ENCODE measurements at regions not wholly inside any gene's neighbourhood (a gene's known extent, or its start where the extent isn't known, plus 50 kb on each side); places are given as distances from the start of the nearest gene placed in this dataset.

DNA sequence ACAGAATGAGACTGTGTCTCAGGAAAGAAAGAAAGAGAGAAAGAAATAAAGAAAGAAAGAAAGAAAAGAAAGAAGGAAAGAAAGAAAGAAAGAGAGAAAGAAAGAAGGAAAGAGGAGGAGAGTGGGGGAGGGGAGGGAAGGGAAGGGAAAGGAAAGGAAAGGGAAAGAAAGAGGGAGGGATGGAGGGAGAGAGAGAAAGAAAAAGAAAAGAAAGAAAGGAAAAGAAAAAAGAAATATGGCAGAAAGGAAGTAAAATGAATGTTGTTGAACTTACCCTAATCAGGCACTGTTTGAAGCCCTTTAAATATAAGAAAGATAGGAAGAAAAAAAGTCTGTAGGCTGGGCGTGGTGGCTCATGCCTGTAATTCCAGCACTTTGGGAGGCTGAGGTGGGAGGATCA is 276.1 kb downstream of the INSC start:
- DNase-seq, result no peak

DNA sequence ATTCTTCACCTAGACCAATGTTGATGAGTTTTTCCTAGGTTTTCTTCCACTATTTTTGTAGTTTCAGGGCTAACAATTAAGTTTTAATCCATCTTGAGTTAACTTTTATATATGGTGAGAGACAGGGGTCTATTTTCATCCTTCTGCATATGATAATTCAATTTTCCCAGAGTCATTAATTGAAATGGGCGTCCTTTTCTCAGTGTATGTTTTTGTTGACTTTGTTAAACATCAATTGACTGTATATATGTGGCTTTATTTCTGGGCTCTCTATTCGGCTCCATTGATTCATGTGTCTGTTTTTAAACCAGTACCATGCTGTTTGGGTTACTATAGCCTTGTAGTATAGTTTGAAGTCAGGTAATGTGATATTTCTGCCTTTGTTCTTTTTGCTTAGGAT is 282.1 kb downstream of the INSC start:
- DNase-seq, result no peak

DNA sequence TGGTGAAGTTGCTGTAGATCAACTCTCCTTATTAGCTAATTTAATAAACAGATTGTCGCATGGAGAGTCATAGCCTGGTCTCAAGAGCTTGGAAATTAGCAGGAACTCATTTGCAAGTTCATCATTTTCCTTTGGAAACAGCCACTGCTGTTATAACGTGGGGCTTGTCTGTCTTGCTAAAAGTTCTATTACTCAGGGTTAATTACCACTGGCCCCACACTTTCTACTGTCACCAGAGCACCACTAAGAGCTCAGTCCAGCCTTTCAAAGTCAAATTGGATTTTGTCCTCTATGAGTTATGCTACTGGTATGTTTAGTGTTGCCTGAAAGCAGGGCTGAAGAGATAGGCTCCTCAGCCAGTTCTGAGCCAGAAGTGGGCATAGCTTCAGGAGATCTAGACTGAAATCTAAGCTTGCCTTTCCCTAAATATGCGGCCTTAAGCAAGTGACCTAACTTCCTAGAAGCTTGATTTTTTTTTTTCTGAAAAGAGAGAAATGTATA is 292.2 kb downstream of the INSC start:
- DNase-seq, result no peak

- no peak for DNase-seq
Observed at GRCh38 chr11:15412054-15412453, 297.3 kb downstream of the INSC start.

- no peak for DNase-seq
Observed at GRCh38 chr11:15418921-15419320, 304.2 kb downstream of the INSC start.

DNA sequence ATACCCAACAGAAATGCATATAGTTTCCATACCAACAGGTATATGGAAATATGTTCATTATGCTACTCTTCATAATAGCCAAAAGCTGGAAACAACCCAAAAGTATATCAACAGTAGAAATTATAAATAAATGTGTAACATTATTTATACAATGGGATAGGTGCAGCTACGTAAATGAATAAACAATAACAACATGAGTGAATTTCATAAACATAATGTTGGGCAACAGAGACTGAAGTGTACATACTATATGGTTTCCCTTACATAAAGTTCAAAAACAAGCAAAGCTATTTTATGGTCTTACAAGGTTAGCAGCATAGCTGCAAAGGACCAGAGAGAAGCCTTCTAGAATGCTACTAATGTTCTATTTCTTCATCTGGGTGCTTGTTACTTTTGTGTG is 305.0 kb downstream of the INSC start:
- DNase-seq, result no peak

GRCh38 chr11:15430381-15430780 is 315.7 kb downstream of the INSC start:
- no peak for DNase-seq

DNA sequence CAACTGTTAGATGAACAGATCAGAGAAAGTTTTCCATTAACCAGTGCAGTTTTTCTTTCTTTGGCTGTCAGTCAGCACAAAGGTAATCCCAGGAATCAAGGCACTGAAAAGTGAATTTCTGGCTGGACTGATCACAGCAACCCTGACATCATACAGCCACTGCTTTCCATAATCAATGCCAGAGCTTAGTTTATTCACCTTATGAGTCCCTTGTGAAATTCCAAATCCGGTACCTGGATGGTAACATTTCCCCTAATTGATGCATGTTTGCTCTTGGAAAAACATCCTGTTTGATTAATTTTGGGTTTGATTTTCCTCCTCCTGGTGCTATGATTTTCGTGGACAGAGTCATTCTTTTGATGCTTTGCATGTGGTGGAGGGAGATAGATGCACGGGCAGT is 319.8 kb downstream of the INSC start:
- DNase-seq, result no peak

DNA sequence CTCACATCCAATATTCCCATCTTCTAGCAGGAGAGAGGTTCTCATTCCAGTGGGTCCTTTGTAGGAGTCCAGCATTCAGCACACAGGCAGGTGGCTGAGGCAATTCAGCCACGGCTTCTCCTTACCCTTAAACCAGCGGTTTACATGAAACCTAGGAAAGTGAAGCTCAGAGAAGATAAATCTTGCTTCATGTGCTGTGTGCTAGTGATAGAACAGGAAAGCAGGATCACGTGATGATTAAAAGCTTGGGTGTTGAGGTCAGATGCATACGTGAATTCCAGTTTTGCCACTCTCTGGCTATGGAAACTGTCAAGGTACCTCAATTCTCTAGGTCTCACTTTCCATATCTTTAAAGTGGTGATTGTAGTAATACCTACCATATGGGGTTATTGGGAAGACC is 331.6 kb downstream of the INSC start:
- no peak for DNase-seq

GRCh38 chr11:15446929-15447328 is 332.2 kb downstream of the INSC start:
- DNase-seq, result no peak

DNA sequence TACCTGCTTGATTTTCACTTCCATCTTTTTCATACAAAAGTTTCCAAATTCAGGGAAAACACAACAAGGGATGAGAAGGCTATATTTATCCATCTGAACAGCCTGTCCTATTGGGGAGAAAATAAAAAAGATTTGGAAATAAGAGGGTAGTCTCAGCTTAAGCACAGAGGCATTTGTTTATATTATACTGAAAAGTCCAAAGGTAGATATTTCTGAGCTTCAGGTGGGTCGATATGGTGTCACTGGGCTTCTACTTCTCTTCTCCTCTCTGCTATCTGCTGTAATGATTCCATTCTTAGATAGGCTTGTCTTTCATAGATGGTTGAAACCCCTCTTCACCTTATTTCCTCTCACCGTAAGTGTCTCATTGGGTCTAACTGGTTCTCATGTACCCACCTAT is 337.0 kb downstream of the INSC start:
- no peak for DNase-seq

GRCh38 chr11:15453211-15453765 is 338.6 kb downstream of the INSC start:
- no peak for DNase-seq

GRCh38 chr11:15468466-15468865 is 353.7 kb downstream of the INSC start:
- no peak for DNase-seq

DNA sequence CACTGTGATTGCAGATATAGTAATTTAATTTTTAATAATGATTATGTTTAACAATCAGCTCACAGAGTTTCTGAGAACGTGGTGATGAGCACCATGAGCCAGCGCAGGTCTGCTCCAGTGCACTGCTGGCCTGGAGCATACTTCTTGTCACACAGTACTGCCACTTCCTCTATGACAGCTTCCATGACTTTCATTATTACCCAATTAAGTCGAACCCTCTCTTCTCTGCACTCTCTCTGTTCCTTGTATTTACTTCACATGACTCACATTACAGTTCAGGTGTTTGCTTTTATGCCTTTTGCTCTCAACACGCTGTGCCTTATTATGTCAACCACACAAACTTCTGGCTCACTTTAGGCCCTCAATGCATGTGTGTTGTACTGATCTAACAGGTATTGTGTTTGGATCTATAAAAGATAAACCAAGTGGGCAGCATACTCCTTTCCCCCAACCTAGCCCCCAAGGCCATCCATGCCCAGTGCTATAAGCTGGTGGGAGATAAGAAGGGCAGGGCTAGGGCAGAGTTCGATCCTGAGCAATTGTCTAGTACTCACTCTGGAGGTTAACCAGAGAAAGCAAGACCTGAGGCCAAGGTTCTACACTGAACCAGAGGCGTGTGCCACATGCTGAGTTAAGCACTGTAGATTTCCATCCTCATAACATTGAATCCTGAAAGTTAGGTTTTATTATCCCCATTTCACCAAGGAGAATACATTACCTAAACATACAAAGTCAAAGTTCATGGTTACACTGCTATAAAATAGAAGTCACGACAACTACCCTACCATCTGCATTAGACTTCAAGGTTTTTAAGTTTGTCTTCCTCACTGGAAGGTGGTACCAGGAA is 356.5 kb downstream of the INSC start:
- DNase-seq, result no peak

GRCh38 chr11:15471895-15472799 is 357.4 kb downstream of the INSC start:
- DNase-seq, result no peak

DNA sequence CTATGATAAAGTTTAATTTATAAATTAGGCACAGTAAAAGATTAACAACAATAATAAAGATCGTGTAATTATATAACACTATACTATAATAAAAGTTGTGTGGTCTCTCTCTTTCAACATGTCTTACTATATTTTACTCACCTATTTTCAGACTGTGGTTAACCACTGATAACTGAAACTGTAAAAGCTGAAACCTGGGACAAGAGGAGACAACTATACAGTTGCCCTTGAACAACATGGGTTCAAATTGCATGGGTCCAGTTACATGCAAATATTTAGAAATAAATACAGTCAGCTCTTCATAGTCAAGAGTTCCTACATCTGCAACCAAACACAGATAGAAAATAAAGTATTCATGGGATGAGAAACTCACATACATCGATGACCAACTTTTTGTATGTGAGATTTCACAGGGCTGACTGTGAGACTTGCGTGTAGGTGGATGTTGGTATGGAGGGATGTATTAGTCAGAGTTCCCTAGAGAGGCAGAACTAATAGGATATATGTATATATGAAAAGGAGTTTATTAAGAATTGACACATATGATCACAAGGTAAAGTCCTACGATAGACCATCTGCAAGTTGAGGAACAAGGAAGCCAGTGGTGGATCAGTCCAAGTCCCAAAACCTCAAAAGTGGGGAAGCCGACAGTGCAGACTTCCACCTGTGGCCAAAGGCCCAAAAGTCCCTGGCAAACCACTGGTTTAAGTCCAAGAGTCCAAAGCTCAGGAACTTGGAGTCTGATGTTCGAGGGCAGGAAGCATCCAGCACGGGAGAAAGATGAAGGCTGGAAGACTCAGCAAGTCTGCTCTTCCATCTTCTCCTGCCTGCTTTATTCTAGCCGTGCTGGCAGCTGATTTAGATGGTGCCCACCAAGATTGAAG is 359.5 kb downstream of the INSC start:
- no peak for DNase-seq

DNA sequence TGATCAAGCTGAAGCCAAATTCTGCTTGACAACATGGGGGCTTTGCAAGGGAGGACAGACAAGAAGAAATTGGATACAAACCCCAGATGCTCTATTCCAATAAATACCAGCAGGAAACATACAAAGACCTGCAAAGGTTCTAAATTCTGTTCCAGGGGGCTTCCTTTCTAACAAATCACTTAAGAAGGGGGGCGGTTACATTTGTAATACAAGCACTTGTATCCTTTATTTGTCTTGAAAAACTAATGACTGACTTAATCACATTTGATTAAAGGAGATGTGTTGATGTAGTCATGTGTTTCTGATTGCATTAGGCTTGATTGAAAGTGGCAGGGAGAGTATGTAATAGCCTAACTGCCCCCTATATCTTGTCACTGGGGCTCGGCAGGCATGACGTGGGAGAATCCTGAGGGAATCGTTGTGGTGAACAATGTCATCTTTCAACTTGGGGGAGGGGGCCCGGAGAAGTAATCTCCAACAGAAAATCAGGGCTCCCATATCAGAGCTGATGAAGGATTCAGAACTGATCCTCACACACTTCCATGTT is 361.7 kb downstream of the INSC start:
- DNase-seq, result no peak

GRCh38 chr11:15481871-15482270 is 367.1 kb downstream of the INSC start:
- no peak for DNase-seq

DNA sequence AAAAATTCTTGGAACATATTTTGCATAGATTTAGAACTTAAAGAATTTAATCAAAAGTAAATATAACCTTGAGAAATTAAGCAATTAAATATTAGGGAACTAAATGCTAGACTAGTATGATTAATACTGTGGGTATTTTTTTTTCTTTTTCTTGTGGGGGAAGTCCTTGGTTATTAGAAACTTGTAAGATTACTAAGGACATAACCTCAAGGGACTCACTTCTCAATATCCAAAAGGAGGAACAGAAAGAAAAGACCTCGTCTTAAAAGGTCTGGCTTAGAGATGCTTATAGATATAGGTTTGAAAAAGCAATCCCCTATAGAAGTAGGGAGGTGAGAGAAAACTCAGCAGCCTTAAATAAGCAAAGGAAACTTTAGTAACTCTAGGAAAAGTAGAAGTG is 368.5 kb downstream of the INSC start:
- no peak for DNase-seq

DNA sequence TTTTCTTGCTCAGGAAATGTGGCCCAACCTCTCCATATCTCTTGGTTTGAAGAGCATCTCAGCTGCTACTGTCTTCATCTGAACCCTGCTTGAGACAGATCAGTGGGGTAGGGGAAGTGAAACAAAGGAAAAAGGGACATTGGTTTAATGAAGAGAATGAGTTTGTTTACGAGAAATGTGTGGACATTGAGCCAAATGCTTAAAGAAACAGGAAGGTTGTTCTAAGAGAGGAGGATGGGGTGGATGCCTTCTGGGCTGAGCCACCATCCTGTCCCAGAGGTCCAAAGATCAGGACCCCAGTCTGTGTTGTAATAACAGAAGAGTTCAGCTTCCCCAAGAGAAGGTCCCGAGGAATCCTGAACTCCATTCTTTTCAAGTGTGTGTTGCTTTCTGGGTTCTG is 369.7 kb downstream of the INSC start:
- DNase-seq, result no peak

DNA sequence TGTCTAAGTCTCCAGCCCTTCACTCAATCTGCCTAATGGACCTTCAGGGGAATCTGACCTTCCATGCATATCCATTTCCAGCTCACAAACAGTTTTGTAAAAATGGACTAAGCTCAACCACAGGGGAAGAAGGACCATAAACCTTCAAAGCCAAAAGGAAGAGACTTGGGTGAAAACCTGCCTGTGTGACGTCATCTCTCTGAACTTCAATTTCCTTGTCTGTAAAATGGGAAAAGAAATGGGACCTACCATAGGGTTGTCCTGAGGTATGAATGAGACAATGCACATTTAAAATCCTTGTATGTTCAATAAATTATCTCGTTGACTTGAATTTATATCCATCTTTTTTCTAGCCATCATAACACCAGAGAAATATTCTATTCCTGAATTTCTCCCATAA is 370.7 kb downstream of the INSC start:
- DNase-seq, result no peak

- no peak for DNase-seq
Observed at GRCh38 chr11:15489281-15489680, 374.6 kb downstream of the INSC start.
